ENCODE measurements at regions not wholly inside any gene's neighbourhood (a gene's known extent, or its start where the extent isn't known, plus 50 kb on each side); places are given as distances from the start of the nearest gene placed in this dataset.

DNA sequence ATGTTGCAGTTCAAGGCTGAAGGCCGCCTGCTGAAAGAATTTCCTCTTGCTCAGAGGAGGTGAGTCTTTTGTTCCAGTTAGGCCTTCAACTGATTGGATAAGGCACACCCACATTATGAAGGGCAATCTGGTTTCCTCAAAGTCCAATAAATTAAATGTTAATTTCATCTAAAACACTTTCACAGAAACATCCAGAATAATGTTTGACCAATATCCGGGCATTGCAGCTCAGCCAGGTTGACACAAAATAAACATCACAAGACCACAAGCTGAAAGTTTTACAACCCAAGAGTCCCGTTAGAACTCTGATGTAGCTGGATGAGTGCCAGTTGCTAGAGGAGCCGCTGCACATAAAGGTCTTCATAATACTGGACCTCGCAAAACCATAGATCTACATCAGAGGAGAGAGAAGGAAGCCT, 64.9 kb upstream of the EED start:
- no peak overlapping the region for H3K4me3 ChIP-seq (ENCODE audit: low read depth, low read length)
- TF ChIP-seq, protein P1, sequence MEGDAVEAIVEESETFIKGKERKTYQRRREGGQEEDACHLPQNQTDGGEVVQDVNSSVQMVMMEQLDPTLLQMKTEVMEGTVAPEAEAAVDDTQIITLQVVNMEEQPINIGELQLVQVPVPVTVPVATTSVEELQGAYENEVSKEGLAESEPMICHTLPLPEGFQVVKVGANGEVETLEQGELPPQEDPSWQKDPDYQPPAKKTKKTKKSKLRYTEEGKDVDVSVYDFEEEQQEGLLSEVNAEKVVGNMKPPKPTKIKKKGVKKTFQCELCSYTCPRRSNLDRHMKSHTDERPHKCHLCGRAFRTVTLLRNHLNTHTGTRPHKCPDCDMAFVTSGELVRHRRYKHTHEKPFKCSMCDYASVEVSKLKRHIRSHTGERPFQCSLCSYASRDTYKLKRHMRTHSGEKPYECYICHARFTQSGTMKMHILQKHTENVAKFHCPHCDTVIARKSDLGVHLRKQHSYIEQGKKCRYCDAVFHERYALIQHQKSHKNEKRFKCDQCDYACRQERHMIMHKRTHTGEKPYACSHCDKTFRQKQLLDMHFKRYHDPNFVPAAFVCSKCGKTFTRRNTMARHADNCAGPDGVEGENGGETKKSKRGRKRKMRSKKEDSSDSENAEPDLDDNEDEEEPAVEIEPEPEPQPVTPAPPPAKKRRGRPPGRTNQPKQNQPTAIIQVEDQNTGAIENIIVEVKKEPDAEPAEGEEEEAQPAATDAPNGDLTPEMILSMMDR (IDR thresholded peaks at IDR 0.05; ENCODE audit: insufficient read depth, low read depth, low read length), result no peak
- peak; percentile 38 for DNase-seq (ENCODE audit: low read depth)

- TF ChIP-seq, protein P1 (IDR thresholded peaks at IDR 0.05; ENCODE audit: insufficient read depth, low read depth, low read length), result no peak
- DNase-seq (ENCODE audit: low read depth), result no peak
- no peak overlapping the region for H3K4me3 ChIP-seq (ENCODE audit: low read depth, low read length)
Observed at GRCh38 chr11:86177302-86177701, 67.3 kb upstream of the EED start.

- no peak for DNase-seq (ENCODE audit: low read depth)
- TF ChIP-seq, protein P1 (IDR thresholded peaks at IDR 0.05; ENCODE audit: insufficient read depth, low read depth, low read length), result no peak
- H3K4me3 ChIP-seq (ENCODE audit: low read depth, low read length), result no peak overlapping the region
Observed at GRCh38 chr11:86176165-86176884, 68.2 kb upstream of the EED start.

DNA sequence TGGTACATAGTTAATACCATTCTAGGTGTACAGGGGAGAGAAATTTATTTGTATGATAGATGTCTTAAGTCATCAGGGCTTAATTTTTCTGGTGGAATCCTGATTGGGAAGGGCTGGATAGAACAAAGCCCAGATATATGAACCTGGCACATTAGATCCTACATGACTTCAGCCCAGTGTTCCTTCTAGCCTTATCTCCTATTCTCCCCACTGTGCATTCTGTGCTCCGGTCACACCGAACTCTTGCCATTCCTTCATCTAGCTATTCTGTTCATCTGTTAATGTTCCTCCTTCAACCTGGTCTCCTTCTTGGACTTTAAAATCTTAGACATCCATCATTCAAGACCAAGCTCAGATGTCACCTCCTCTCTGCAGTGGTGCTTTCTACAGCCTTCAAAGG, 68.9 kb upstream of the EED start:
- no peak for DNase-seq (ENCODE audit: low read depth)
- TF ChIP-seq, protein P1 (IDR thresholded peaks at IDR 0.05; ENCODE audit: insufficient read depth, low read depth, low read length), result no peak
- H3K4me3 ChIP-seq (ENCODE audit: low read depth, low read length), result no peak overlapping the region

- DNase-seq (ENCODE audit: low read depth), result no peak
- TF ChIP-seq, protein P1 (IDR thresholded peaks at IDR 0.05; ENCODE audit: insufficient read depth, low read depth, low read length), result no peak
- no peak overlapping the region for H3K4me3 ChIP-seq (ENCODE audit: low read depth, low read length)
Observed at GRCh38 chr11:86175191-86175590, 69.4 kb upstream of the EED start.

DNA sequence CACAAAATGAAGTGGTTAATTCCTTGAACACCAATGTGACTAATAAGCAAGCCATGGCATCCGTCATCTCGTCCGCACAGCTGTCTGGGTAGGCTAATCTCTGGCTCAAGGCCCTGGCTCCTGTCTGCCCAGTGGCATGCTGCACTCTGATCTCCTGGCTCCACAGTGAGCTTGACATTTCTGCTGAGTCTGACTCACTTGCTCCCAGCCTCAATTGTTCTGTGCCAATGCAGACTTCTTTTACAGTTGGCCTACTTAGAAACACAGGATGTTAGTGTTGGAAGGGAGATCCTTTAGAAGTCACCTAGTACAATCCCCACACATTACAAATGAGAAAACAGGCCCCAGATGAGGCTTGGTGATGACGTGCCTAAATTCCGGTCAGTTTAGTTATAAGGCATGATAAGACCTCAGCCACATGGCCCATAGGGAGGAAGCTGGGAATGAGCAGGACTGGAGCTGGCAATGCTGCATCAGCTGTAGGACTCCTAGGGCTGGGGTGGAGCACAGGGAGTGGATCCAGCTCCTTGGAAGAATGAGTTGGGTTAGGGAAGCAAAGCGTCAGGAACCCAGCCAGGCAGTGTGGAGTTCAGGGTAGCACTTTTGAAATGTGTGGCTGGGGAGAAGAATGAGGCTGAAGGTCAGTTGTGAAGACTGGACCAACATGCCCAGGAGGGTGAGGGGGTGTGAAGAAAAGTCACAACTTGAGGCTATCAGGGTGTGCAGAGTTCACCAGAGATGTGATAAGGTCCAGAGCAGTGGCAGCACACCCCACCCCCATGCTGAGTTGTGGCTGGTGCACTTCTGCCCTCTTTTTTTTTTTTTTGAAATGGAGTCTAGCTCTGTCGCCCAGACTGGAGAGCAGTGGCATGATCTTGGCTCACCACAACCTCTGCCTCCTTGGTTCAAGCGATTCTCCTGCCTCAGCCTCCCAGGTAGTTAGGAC, 70.2 kb upstream of the EED start:
- no peak overlapping the region for H3K4me3 ChIP-seq (ENCODE audit: low read depth, low read length)
- TF ChIP-seq, protein P1 (IDR thresholded peaks at IDR 0.05; ENCODE audit: insufficient read depth, low read depth, low read length), result no peak
- peak; percentile 90 for DNase-seq (ENCODE audit: low read depth)
